BJ (cell line): ENCODE measurements at regions not wholly inside any gene's neighbourhood (a gene's known extent, or its start where the extent isn't known, plus 50 kb on each side); places are given as distances from the start of the nearest gene placed in this dataset.
"Not testable (repeated sequence)": the region's sequence is repeated elsewhere in the genome, so short reads cannot be mapped to it uniquely, and the experiment has no call there.

Experiments used
- CTCF ChIA-PET: fragments of 350-600 bp; formaldehyde crosslinking; extraction: SDS; loops from one replicate; lab custom pipeline; 2021; ENCODE audit warnings: antibody characterized with exemption, inconsistent platforms; lab: Yijun Ruan, JAX
- POLR2A ChIA-PET: fragments of 300-600 bp; sonication (Branson Sonifier 250); formaldehyde crosslinking; extraction: SDS; loops from one replicate; lab custom pipeline; 2021; ENCODE audit warnings: antibody characterized with exemption; lab: Charles Lee
- DNase-seq: peaks from one replicate; pipeline ENCODE4 v3.0.0-alpha.2; 2011; ENCODE audit warnings: low read depth
- H3K27me3 ChIP-seq: 2 replicates; pipeline ENCODE4 v1.6.0; 2011; ENCODE audit warnings: low read length; ENCODE audit not compliant: control insufficient read depth, insufficient read depth
- H3K36me3 ChIP-seq: 2 replicates; pipeline ENCODE4 v1.5.1; 2011; ENCODE audit warnings: low read length; ENCODE audit not compliant: control insufficient read depth, insufficient read depth
- H3K4me3 ChIP-seq: 2 replicates; pipeline ENCODE4 v1.5.1; 2011; ENCODE audit warnings: low read depth, mild to moderate bottlenecking, control low read depth, low read length
- CTCF ChIP-seq: IDR thresholded peaks from 2 replicates; pipeline ENCODE4 v1.5.1; 2011; ENCODE audit warnings: low read depth, mild to moderate bottlenecking, control low read depth, inconsistent platforms, low read length, moderate library complexity; ENCODE audit not compliant: insufficient read depth

GRCh38 chr12:97643924-97644323 is 181.3 kb downstream of the RMST start:
- no peak for TF ChIP-seq CTCF
- no peaks in the 10 kb centered on the region for H3K27me3 ChIP-seq
- ChIA-PET POLR2A (no interaction called here), CTCF (interaction anchor here (0.6 kb wide), 1 partner anchor 20 kb away, joined by 4 read pairs; no protein-coding TSS in a partner anchor)
- H3K4me3 ChIP-seq: no peak overlapping the region
- no peak for DNase-seq
- H3K36me3 ChIP-seq: no peaks in the 10 kb centered on the region

GRCh38 chr12:97645726-97646125 is 183.1 kb downstream of the RMST start:
- CTCF ChIA-PET: no interaction called here
- POLR2A ChIA-PET: no interaction called here
- Histone ChIP-seq H3K27me3 (no peaks in the 10 kb centered on the region), H3K4me3 (no peak overlapping the region), H3K36me3 (no peaks in the 10 kb centered on the region)
- DNase-seq: no peak
- no peak for TF ChIP-seq CTCF

- ChIA-PET CTCF (no interaction called here), POLR2A (no interaction called here)
- TF ChIP-seq CTCF: no peak
- Histone ChIP-seq H3K4me3 (no peak overlapping the region), H3K27me3 (no peaks in the 10 kb centered on the region), H3K36me3 (no peaks in the 10 kb centered on the region)
- DNase-seq: no peak
Observed at GRCh38 chr12:97647142-97647541, 184.5 kb downstream of the RMST start.

GRCh38 chr12:97650242-97650641 is 187.6 kb downstream of the RMST start:
- Histone ChIP-seq H3K36me3 (no peaks in the 10 kb centered on the region), H3K27me3 (no peaks in the 10 kb centered on the region), H3K4me3 (no peak overlapping the region)
- ChIA-PET POLR2A (no interaction called here), CTCF (no interaction called here)
- no peak for DNase-seq
- TF ChIP-seq CTCF: no peak

- CTCF ChIA-PET, H3K27me3 ChIP-seq, H3K36me3 ChIP-seq, DNase-seq, H3K4me3 ChIP-seq, POLR2A ChIA-PET: not testable (repeated sequence)
Observed at GRCh38 chr12:97656548-97656947, 193.9 kb downstream of the RMST start.

- no peak overlapping the region for H3K4me3 ChIP-seq
- ChIA-PET POLR2A (no interaction called here), CTCF (no interaction called here)
- H3K27me3 ChIP-seq: no peaks in the 10 kb centered on the region
- TF ChIP-seq CTCF: no peak
- no peaks in the 10 kb centered on the region for H3K36me3 ChIP-seq
- no peak for DNase-seq
Observed at GRCh38 chr12:97659117-97659880, 196.7 kb downstream of the RMST start.
